Osteoblast (primary cell): ENCODE measurements at regions not wholly inside any gene's neighbourhood (a gene's known extent, or its start where the extent isn't known, plus 50 kb on each side); places are given as distances from the start of the nearest gene placed in this dataset.
A peak's percentile ranks its signal among the peaks of the same experiment; 100 is the strongest.

ENCODE experiments used
- DNase-seq: peaks from one replicate; pipeline ENCODE4 v3.0.0; 2011; ENCODE audit warnings: low spot score, mixed read lengths; ENCODE audit not compliant: insufficient read length; ENCODE audit errors: missing footprints
- H2AFZ ChIP-seq: 2 replicates; pipeline ENCODE4 v1.6.0; 2011; ENCODE audit warnings: mild to moderate bottlenecking, low read length
- H3K27ac ChIP-seq: 2 replicates; pipeline ENCODE4 v1.5.1; 2011; ENCODE audit warnings: mild to moderate bottlenecking, low read depth, low read length, moderate library complexity
- H3K27me3 ChIP-seq: 2 replicates; pipeline ENCODE4 v1.6.0; 2012; ENCODE audit warnings: mild to moderate bottlenecking, control low read depth, inconsistent platforms, low read length, moderate library complexity; ENCODE audit not compliant: insufficient read depth
- H3K36me3 ChIP-seq: 2 replicates; pipeline ENCODE4 v1.5.1; 2011; ENCODE audit warnings: mild to moderate bottlenecking, low read length, control low read depth, moderate library complexity; ENCODE audit not compliant: insufficient read depth
- H3K4me1 ChIP-seq: 2 replicates; pipeline ENCODE4 v1.5.1; 2011; ENCODE audit warnings: mild to moderate bottlenecking, low read length, control low read depth, moderate library complexity; ENCODE audit not compliant: insufficient read depth
- H3K4me2 ChIP-seq: 2 replicates; pipeline ENCODE4 v1.6.0; 2011; ENCODE audit warnings: mild to moderate bottlenecking, low read length; ENCODE audit not compliant: insufficient read depth
- H3K4me3 ChIP-seq: fragments of 200-600 bp; sonication (generic); 3 replicates; pipeline ENCODE4 v1.5.1; 2012; ENCODE audit warnings: mild to moderate bottlenecking, low read length, inconsistent platforms; ENCODE audit not compliant: insufficient read depth
- H3K79me2 ChIP-seq: 2 replicates; pipeline ENCODE4 v1.6.0; 2012; ENCODE audit warnings: mild to moderate bottlenecking, low read length, control low read depth, inconsistent platforms; ENCODE audit not compliant: insufficient read depth
- H3K9me3 ChIP-seq: 2 replicates; pipeline ENCODE4 v1.5.1; 2011; ENCODE audit warnings: low read depth, low read length, control low read depth
- H4K20me1 ChIP-seq: 2 replicates; pipeline ENCODE4 v1.6.0; 2012; ENCODE audit warnings: mild to moderate bottlenecking, low read length, control low read depth; ENCODE audit not compliant: insufficient read depth
- CTCF ChIP-seq: IDR thresholded peaks from 2 replicates; pipeline ENCODE4 v1.5.1; 2011; ENCODE audit warnings: mild to moderate bottlenecking, low read depth, low read length, moderate library complexity; ENCODE audit errors: extremely low read depth

- no peak for TF ChIP-seq CTCF
- no peaks in the 10 kb centered on the region for H3K27me3 ChIP-seq
- peaks cover 31% of the 10 kb centered on the region for H3K4me1 ChIP-seq
- peak overlapping the region; percentile 98 for H3K27ac ChIP-seq
- no peak overlapping the region for H2AFZ ChIP-seq
- H4K20me1 ChIP-seq = no peaks in the 10 kb centered on the region
- H3K36me3 ChIP-seq = no peaks in the 10 kb centered on the region
- DNase-seq = no peak
- H3K4me3 ChIP-seq = no peak overlapping the region
- H3K4me2 ChIP-seq = no peak overlapping the region
- H3K9me3 ChIP-seq = no peaks in the 10 kb centered on the region
- no peaks in the 10 kb centered on the region for H3K79me2 ChIP-seq
Observed at GRCh38 chr11:19597876-19598275, 114.8 kb upstream of the NAV2 start.

- Histone ChIP-seq H3K79me2 (no peaks in the 10 kb centered on the region), H4K20me1 (no peaks in the 10 kb centered on the region), H3K27ac (peak overlapping the region; percentile 98), H3K4me1 (peaks cover 26% of the 10 kb centered on the region), H3K4me3 (no peak overlapping the region), H2AFZ (no peak overlapping the region), H3K9me3 (no peaks in the 10 kb centered on the region), H3K36me3 (no peaks in the 10 kb centered on the region), H3K4me2 (peak overlapping the region; percentile 82), H3K27me3 (no peaks in the 10 kb centered on the region)
- peak; percentile 90 for DNase-seq
- no peak for TF ChIP-seq CTCF
Observed at GRCh38 chr11:19597206-19597605, 115.4 kb upstream of the NAV2 start.

GRCh38 chr11:19595840-19596751 lies 116.5 kb upstream of the NAV2 start:
- Histone ChIP-seq H3K27me3 (no peaks in the 10 kb centered on the region), H3K27ac (peak overlapping the region; percentile 98), H3K4me1 (peaks cover 25% of the 10 kb centered on the region), H4K20me1 (no peaks in the 10 kb centered on the region), H2AFZ (peak overlapping the region; percentile 11), H3K36me3 (no peaks in the 10 kb centered on the region), H3K9me3 (no peaks in the 10 kb centered on the region), H3K79me2 (no peaks in the 10 kb centered on the region), H3K4me3 (peak overlapping the region; percentile 43), H3K4me2 (peak overlapping the region; percentile 82)
- peak; percentile 89 for DNase-seq
- TF ChIP-seq CTCF = no peak

GRCh38 chr11:19595499-19595839 lies 117.2 kb upstream of the NAV2 start:
- Histone ChIP-seq H3K9me3 (no peaks in the 10 kb centered on the region), H2AFZ (no peak overlapping the region), H3K4me3 (no peak overlapping the region), H3K79me2 (no peaks in the 10 kb centered on the region), H3K27ac (peak overlapping the region; percentile 98), H3K4me1 (peaks cover 25% of the 10 kb centered on the region), H3K36me3 (no peaks in the 10 kb centered on the region), H3K27me3 (no peaks in the 10 kb centered on the region), H3K4me2 (peak overlapping the region; percentile 82), H4K20me1 (no peaks in the 10 kb centered on the region)
- no peak for TF ChIP-seq CTCF
- DNase-seq = no peak
